Fibroblast of pulmonary artery (primary cell): ENCODE measurements at regions not wholly inside any gene's neighbourhood (a gene's known extent, or its start where the extent isn't known, plus 50 kb on each side); places are given as distances from the start of the nearest gene placed in this dataset.

Experiments used
- DNase-seq: peaks from one replicate; pipeline ENCODE4 v3.0.0-alpha.2; 2010; ENCODE audit warnings: low read depth
- H3K4me3 ChIP-seq: replicated peaks from 2 replicates; pipeline ENCODE4 v1.5.1; 2011; ENCODE audit warnings: low read depth, mild to moderate bottlenecking, control low read depth, low read length, moderate library complexity
- TF ChIP-seq, protein P1 (sequence below): IDR thresholded peaks from 2 replicates; pipeline ENCODE4 v1.5.1; 2011; ENCODE audit warnings: mild to moderate bottlenecking, control low read depth, low read length, inconsistent platforms; ENCODE audit errors: missing control alignments

DNA sequence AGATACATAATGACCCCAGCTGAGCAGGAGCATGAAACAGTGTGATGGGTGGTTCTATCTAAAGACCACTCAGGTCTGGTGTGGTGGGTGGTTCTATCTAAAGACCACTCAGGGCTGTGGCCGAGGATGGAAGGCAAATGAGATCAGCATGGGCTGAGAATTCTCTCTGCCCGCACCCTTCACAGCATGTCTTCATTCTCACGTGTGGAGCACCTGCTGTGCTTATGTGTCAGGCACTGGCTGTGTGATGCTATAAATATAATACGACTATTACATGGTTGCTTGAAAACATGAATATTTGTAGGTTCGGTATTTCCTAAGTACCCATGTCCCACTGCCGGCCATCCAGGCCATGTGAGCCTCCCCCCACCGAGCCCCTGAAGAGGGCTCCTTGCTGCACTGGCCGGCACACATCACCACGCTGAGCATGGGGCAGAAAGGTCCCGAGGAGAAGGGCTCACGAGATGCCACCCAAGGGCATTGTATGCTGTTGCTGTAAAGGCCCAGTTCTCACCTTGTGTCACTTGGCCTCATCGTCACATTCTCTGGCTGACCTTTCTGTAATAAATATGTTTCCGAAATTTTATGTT lies 810.2 kb downstream of the UQCRFS1 start:
- H3K4me3 ChIP-seq, result no peak overlapping the region
- TF ChIP-seq, protein P1, sequence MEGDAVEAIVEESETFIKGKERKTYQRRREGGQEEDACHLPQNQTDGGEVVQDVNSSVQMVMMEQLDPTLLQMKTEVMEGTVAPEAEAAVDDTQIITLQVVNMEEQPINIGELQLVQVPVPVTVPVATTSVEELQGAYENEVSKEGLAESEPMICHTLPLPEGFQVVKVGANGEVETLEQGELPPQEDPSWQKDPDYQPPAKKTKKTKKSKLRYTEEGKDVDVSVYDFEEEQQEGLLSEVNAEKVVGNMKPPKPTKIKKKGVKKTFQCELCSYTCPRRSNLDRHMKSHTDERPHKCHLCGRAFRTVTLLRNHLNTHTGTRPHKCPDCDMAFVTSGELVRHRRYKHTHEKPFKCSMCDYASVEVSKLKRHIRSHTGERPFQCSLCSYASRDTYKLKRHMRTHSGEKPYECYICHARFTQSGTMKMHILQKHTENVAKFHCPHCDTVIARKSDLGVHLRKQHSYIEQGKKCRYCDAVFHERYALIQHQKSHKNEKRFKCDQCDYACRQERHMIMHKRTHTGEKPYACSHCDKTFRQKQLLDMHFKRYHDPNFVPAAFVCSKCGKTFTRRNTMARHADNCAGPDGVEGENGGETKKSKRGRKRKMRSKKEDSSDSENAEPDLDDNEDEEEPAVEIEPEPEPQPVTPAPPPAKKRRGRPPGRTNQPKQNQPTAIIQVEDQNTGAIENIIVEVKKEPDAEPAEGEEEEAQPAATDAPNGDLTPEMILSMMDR, result no peak
- no peak for DNase-seq

DNA sequence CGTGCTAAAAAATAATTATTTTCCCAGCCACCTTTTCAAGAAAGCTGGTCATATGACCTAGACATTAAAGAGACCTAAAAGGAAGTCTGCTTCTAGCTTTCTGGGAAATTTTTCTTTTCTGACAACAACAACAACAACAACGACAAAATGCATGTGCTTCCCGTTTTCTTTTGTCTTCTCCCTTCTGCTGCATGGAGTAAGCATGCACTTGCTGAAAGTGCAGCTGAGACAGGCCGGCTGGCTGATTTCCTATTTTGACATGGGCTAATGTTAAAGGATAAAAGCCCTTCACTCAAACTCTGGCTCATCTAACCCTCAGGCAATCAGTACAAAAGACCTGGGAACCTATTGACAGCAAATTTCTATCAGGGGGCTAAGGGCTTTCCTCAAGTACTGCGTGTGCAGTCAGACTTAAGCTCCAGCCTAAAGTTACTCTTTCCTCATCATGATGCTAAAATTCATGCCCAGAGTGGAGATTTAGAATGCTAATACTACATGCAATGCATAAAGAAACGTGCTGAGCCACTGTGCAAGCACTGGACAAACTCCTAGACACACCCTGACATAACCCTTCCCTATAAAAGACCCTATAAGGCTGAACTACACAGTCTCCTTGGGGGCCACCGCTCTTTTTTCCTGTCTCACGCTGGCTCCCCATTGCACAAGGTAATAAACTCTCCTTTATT lies 811.1 kb downstream of the UQCRFS1 start:
- H3K4me3 ChIP-seq, result no peak overlapping the region
- TF ChIP-seq, protein P1, result no peak
- DNase-seq, result no peak

- no peak for DNase-seq
- TF ChIP-seq, protein P1, result no peak
- H3K4me3 ChIP-seq, result no peak overlapping the region
Observed at GRCh38 chr19:28400953-28401671, 811.8 kb downstream of the UQCRFS1 start.

DNA sequence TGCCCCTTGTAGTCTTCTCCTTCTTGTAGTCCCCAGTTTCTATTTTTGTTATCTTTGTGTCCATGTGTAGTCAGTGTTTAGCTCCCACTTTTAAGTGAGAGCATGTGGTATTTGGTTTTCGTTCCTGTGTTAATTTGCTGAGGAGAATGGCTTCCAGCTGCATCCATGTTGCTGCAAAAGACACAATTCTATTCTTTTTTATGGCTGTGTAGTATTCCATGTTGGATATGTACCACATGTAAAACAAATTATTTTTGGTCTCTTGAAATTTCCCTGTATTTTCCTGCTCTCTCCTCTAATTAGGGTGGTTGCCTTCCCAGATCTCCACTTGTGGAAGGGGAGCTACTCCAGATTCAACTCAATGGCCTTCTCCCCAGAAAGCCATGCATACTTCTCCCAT lies 813.8 kb downstream of the UQCRFS1 start:
- H3K4me3 ChIP-seq, result no peak overlapping the region
- no peak for DNase-seq
- TF ChIP-seq, protein P1, result no peak

DNA sequence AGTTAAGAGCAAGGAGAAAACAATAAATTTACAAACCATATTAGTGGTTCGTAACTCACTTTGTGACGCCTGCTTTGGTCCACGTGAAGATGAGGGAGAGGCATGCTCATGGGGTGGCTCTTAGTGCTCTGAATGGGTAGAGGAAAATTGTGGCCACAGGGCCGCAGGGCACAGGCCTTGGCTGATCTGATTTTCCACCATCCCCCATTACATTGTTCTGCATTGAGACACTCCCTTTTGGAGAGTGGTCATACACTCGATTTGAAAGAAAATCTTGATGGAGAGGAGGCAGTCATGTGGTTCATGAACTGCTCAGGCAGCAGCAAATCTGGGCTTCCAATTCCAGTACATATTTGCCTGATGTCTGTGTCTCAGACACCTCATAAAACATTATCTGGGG lies 815.2 kb downstream of the UQCRFS1 start:
- no peak for DNase-seq
- TF ChIP-seq, protein P1, result no peak
- no peak overlapping the region for H3K4me3 ChIP-seq

DNA sequence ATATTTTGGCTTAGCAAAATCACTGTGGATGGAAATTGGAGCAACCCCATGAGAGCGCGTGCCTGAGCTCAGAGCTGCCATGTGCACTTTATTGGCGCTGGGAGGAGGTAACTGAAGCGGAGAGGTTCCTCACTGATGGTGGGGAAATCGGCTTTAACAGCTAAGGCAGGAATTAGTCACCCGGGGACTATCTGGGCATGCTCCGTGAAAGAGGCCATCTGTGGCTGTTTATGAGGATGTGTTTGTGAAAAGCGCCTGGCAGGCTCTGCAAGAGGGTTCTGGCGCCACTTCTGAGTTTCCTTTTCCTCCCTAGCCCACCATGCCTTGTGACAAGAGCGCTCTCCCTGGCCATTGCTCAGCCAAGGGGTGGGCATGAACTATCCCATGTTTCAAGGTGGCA lies 815.6 kb downstream of the UQCRFS1 start:
- no peak overlapping the region for H3K4me3 ChIP-seq
- DNase-seq, result no peak
- TF ChIP-seq, protein P1, result no peak
